CD14-positive monocyte (primary cell): ENCODE measurements at regions not wholly inside any gene's neighbourhood (a gene's known extent, or its start where the extent isn't known, plus 50 kb on each side); places are given as distances from the start of the nearest gene placed in this dataset.

Experiments
- DNase-seq, 3 donors: peaks; one replicate each; pipeline ENCODE4 v3.0.0-alpha.2; 2011 to 2022
- H2AFZ ChIP-seq: 2 replicates; pipeline ENCODE4 v1.6.0; 2012; ENCODE audit warnings: mild to moderate bottlenecking, low read depth, low read length, inconsistent platforms; ENCODE audit not compliant: insufficient read depth, poor library complexity, severe bottlenecking
- H3K27ac ChIP-seq, 2 donors: 1 replicate in 1 of 2; 2 replicates in 1 of 2; pipeline ENCODE4 v1.5.1; 2012 to 2013; ENCODE audit warnings: low read length in 2 of 2, control low read depth in 1 of 2, inconsistent platforms in 1 of 2, low read depth in 1 of 2, mild to moderate bottlenecking in 1 of 2
- H3K27me3 ChIP-seq, 2 donors: one replicate each; pipeline versions ENCODE4 v1.6.0 to v1.6.1; 2011 to 2013; ENCODE audit warnings: low read length in 2 of 2; ENCODE audit not compliant: control insufficient read depth in 2 of 2, insufficient read depth in 2 of 2
- H3K36me3 ChIP-seq, 2 donors: replicated peaks in 1 of 2; 1 replicate in 1 of 2; 2 replicates in 1 of 2; pipeline versions ENCODE4 v1.5.1 to v1.6.1; 2012 to 2013; ENCODE audit warnings: low read length in 2 of 2, control low read depth in 1 of 2, inconsistent platforms in 1 of 2, mild to moderate bottlenecking in 1 of 2; ENCODE audit not compliant: insufficient read depth in 2 of 2, control insufficient read depth in 1 of 2
- H3K4me1 ChIP-seq, 2 donors: 1 replicate in 1 of 2; 2 replicates in 1 of 2; pipeline versions ENCODE4 v1.5.1 to v1.6.1; 2012 to 2013; ENCODE audit warnings: low read length in 2 of 2, control low read depth in 1 of 2, inconsistent platforms in 1 of 2, mild to moderate bottlenecking in 1 of 2, moderate library complexity in 1 of 2; ENCODE audit not compliant: insufficient read depth in 2 of 2, control insufficient read depth in 1 of 2
- H3K4me2 ChIP-seq: replicated peaks from 2 replicates; pipeline ENCODE3; 2012; ENCODE audit warnings: low read length, moderate library complexity, mild to moderate bottlenecking; ENCODE audit not compliant: poor library complexity, severe bottlenecking; ENCODE audit errors: extremely low read depth
- H3K4me3 ChIP-seq, 3 experiments: fragments of 200-600 bp in 1 of 3; sonication (generic) in 1 of 3; replicated peaks in 1 of 3; 1 replicate in 2 of 3; 2 replicates in 1 of 3; pipeline ENCODE4 v1.5.1; 2011 to 2013; ENCODE audit warnings: low read length in 3 of 3, mild to moderate bottlenecking in 3 of 3, control low read depth in 2 of 3, low read depth in 2 of 3, inconsistent platforms in 1 of 3, moderate library complexity in 1 of 3
- H3K79me2 ChIP-seq: 2 replicates; pipeline ENCODE4 v1.6.0; 2012; ENCODE audit warnings: mild to moderate bottlenecking, control low read depth, inconsistent platforms, low read length, moderate library complexity; ENCODE audit not compliant: insufficient read depth
- H3K9ac ChIP-seq: 2 replicates; pipeline ENCODE4 v1.6.0; 2017; ENCODE audit warnings: low read length, mild to moderate bottlenecking; ENCODE audit not compliant: insufficient read depth, poor library complexity, severe bottlenecking
- H3K9me3 ChIP-seq, 2 donors: replicated peaks in 1 of 2; 1 replicate in 1 of 2; 2 replicates in 1 of 2; pipeline versions ENCODE4 v1.5.1 to v1.6.1; 2012 to 2013; ENCODE audit warnings: low read length in 2 of 2, control low read depth in 1 of 2; ENCODE audit not compliant: control insufficient read depth in 1 of 2, insufficient read depth in 1 of 2
- H4K20me1 ChIP-seq: 2 replicates; pipeline ENCODE4 v1.6.0; 2012; ENCODE audit warnings: mild to moderate bottlenecking, low read length, control low read depth, moderate library complexity; ENCODE audit not compliant: insufficient read depth
- H3K27ac Mint-ChIP-seq, 7 donors: one replicate each; pipeline ENCODE4 v1.8.0; 2020; ENCODE audit warnings: mild to moderate bottlenecking in 7 of 7, mixed read lengths in 7 of 7, moderate library complexity in 6 of 7, inconsistent platforms in 2 of 7
- H3K27me3 Mint-ChIP-seq, 3 donors: one replicate each; pipeline ENCODE4 v1.8.0; 2021 to 2022; ENCODE audit warnings: low read depth in 3 of 3, mild to moderate bottlenecking in 3 of 3, mixed read lengths in 3 of 3, moderate library complexity in 3 of 3, inconsistent platforms in 1 of 3
- H3K36me3 Mint-ChIP-seq, 2 donors: one replicate each; pipeline ENCODE4 v1.8.0; 2020; ENCODE audit warnings: mixed read lengths in 2 of 2, inconsistent platforms in 1 of 2, mild to moderate bottlenecking in 1 of 2
- H3K4me1 Mint-ChIP-seq: one replicate; pipeline ENCODE4 v1.8.0; 2020; ENCODE audit warnings: mild to moderate bottlenecking, mixed read lengths
- H3K4me3 Mint-ChIP-seq, 2 donors: one replicate each; pipeline ENCODE4 v1.8.0; 2020; ENCODE audit warnings: mild to moderate bottlenecking in 2 of 2, mixed read lengths in 2 of 2, moderate library complexity in 1 of 2
- H3K9me3 Mint-ChIP-seq, 7 donors: one replicate each; pipeline ENCODE4 v1.8.0; 2020 to 2022; ENCODE audit warnings: mixed read lengths in 7 of 7, mild to moderate bottlenecking in 6 of 7, moderate library complexity in 6 of 7, inconsistent platforms in 2 of 7
- WGBS: methylation state at CpG from one replicate; pipeline ENCODE4 v1.1.5; 2013; ENCODE audit warnings: missing lambda C conversion rate; ENCODE audit not compliant: insufficient coverage; 5-methylcytosine and 5-hydroxymethylcytosine counted together
- intact Hi-C, 2 donors: fragments of 100-400 bp; cut with micrococcal nuclease; formaldehyde crosslinking; loops; one replicate each; pipeline versions ENCODE4 v1.15.0 to v1.15.1; 2023
- TF ChIP-seq, protein P1 (sequence below): fragments of 200-600 bp; IDR thresholded peaks from one replicate; pipeline ENCODE4 v1.8.0; 2022; ENCODE audit warnings: antibody characterized with exemption, mild to moderate bottlenecking

DNA sequence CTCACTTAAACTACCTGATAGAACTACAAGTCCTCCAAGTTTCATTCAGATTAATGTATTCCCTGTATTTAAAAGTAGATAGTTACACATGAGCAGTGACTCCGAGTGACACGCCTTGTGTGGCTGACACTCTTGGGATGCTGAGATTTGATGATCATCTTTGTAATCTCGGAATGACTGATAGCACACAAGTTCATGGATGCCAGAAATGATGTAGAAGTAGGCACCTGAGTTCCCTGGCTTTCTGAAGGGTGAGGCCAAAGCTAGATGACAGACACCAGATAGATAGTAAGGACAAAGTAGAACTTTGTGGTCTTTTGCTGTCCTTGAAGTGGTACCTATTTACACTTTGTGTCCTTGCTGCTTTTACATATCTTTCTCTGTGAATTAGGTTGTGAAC is 491.2 kb downstream of the PCNX1 start:
- Mint-ChIP-seq H3K36me3 (peaks cover 11 to 18% of the 10 kb centered on the region in 2 donors), H3K27me3 (no peaks in the 10 kb centered on the region), H3K27ac (peak overlapping the region; percentile 94 to 98 (median 97)), H3K9me3 (peaks cover 0 to 3% (median 0%) of the 10 kb centered on the region in 7 donors), H3K4me1 (peaks cover 43% of the 10 kb centered on the region), H3K4me3 (no peak overlapping the region)
- DNase-seq: no peak
- Histone ChIP-seq H2AFZ (no peak overlapping the region), H3K4me1 (peaks cover 29 to 43% of the 10 kb centered on the region in 2 donors), H3K4me2 (peak overlapping the region; percentile 59), H3K9ac (peak overlapping the region; percentile 53), H4K20me1 (no peaks in the 10 kb centered on the region), H3K27ac (peak overlapping the region; percentile 78 to 95), H3K79me2 (peaks cover 69% of the 10 kb centered on the region), H3K4me3 (peak overlapping the region in 1 of 3 experiments; percentile 31), H3K36me3 (no peaks in the 10 kb centered on the region), H3K27me3 (no peaks in the 10 kb centered on the region), H3K9me3 (no peaks in the 10 kb centered on the region)
- 95% methylated on average over 3 of the region's 3 CpGs for WGBS
- TF ChIP-seq, protein P1, sequence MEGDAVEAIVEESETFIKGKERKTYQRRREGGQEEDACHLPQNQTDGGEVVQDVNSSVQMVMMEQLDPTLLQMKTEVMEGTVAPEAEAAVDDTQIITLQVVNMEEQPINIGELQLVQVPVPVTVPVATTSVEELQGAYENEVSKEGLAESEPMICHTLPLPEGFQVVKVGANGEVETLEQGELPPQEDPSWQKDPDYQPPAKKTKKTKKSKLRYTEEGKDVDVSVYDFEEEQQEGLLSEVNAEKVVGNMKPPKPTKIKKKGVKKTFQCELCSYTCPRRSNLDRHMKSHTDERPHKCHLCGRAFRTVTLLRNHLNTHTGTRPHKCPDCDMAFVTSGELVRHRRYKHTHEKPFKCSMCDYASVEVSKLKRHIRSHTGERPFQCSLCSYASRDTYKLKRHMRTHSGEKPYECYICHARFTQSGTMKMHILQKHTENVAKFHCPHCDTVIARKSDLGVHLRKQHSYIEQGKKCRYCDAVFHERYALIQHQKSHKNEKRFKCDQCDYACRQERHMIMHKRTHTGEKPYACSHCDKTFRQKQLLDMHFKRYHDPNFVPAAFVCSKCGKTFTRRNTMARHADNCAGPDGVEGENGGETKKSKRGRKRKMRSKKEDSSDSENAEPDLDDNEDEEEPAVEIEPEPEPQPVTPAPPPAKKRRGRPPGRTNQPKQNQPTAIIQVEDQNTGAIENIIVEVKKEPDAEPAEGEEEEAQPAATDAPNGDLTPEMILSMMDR: no peak
- intact Hi-C loops: loop anchor here (2.0 to 5.0 kb wide), 2 partner anchors 36 to 78 kb away; partner anchors contain the start of gene SIPA1L1 (in 1 of the 2)

DNA sequence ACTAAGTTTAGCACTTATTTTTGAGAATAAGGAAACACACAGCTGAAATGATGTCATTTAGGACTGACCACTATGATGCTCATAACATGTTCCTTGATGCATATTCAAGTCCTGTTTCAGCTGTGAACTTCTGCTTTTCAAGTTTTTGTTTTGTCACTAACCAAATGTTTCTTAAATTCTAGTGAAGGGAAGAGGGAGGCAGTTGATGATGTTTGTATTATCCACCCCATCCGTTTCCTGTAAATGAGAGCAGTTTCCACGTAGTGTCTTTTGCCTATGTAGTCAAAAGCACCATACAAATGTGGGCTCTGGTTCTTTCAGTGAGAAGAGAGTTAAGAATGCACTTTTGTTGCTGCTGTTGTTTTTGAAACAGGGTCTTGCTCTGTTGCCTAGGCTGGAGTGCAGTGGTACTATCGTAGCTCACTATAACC is 491.8 kb downstream of the PCNX1 start:
- Histone ChIP-seq H4K20me1 (no peaks in the 10 kb centered on the region), H3K4me3 (peak overlapping the region in 2 of 3 experiments; percentile 5 to 55), H3K4me1 (peaks cover 29 to 43% of the 10 kb centered on the region in 2 donors), H3K9ac (peak overlapping the region; percentile 47), H2AFZ (no peak overlapping the region), H3K79me2 (peaks cover 64% of the 10 kb centered on the region), H3K4me2 (peak overlapping the region; percentile 59), H3K27me3 (no peaks in the 10 kb centered on the region), H3K9me3 (no peaks in the 10 kb centered on the region), H3K36me3 (no peaks in the 10 kb centered on the region), H3K27ac (peak overlapping the region; percentile 81 to 95)
- intact Hi-C loops: loop anchor here (2.0 to 5.0 kb wide), 2 partner anchors 37 to 78 kb away; partner anchors contain the start of gene SIPA1L1 (in 1 of the 2)
- peak overlapping the region; percentile 4 to 21 for H3K4me3 Mint-ChIP-seq
- WGBS: 0% methylated on average over 1 of the region's 3 CpGs
- H3K27ac Mint-ChIP-seq: peak overlapping the region; percentile 94 to 98 (median 97)
- peaks cover 45% of the 10 kb centered on the region for H3K4me1 Mint-ChIP-seq
- peaks cover 13 to 19% of the 10 kb centered on the region in 2 donors for H3K36me3 Mint-ChIP-seq
- TF ChIP-seq, protein P1: no peak
- no peaks in the 10 kb centered on the region for H3K27me3 Mint-ChIP-seq
- DNase-seq: peak; percentile 90 to 92 (median 92)
- peaks cover 0 to 3% (median 0%) of the 10 kb centered on the region in 7 donors for H3K9me3 Mint-ChIP-seq
